Colonic mucosa (tissue), 4 donors: ENCODE measurements at regions not wholly inside any gene's neighbourhood (a gene's known extent, or its start where the extent isn't known, plus 50 kb on each side); places are given as distances from the start of the nearest gene placed in this dataset.
A peak's percentile ranks its signal among the peaks of the same experiment; 100 is the strongest.

ENCODE experiments used
- DNase-seq: peaks from one replicate; pipeline ENCODE4 v3.0.0-alpha.2; 2020
- H3K27ac ChIP-seq: fragments of 200-600 bp; one replicate; pipeline ENCODE4 v1.8.0; 2021
- H3K27me3 ChIP-seq: fragments of 200-600 bp; one replicate; pipeline ENCODE4 v1.8.0; 2021
- H3K36me3 ChIP-seq: fragments of 200-600 bp; one replicate; pipeline ENCODE4 v1.8.0; 2021
- H3K4me1 ChIP-seq: fragments of 200-600 bp; one replicate; pipeline ENCODE4 v1.8.0; 2021; ENCODE audit warnings: mild to moderate bottlenecking
- H3K4me3 ChIP-seq: fragments of 200-600 bp; one replicate; pipeline ENCODE4 v1.8.0; 2021
- H3K9ac ChIP-seq, 2 donors: one replicate each; pipeline ENCODE4 v1.7.0; 2013; ENCODE audit warnings: control low read depth in 2 of 2, low read depth in 2 of 2, low read length in 2 of 2
- H3K9me3 ChIP-seq: fragments of 200-600 bp; one replicate; pipeline ENCODE4 v1.8.0; 2021
- CTCF ChIP-seq: fragments of 200-600 bp; IDR thresholded peaks from one replicate; pipeline ENCODE4 v1.8.0; 2022; ENCODE audit warnings: antibody characterized with exemption, mild to moderate bottlenecking
- intact Hi-C: fragments of 100-400 bp; cut with DNase I; formaldehyde crosslinking; loops from one replicate; pipeline ENCODE4 v1.14.1; 2022
- donor health status: healthy.
- donor health status: DM: no; HTN: no; CAD: no.
- donor health status: DM: no; HTN: no; CAD: no.

- intact Hi-C loops = no loop called here
- Histone ChIP-seq H3K36me3 (no peaks in the 10 kb centered on the region), H3K27me3 (no peaks in the 10 kb centered on the region), H3K27ac (no peak overlapping the region), H3K4me1 (no peaks in the 10 kb centered on the region), H3K4me3 (no peak overlapping the region), H3K9me3 (no peaks in the 10 kb centered on the region), H3K9ac (no peak overlapping the region)
- no peak for TF ChIP-seq CTCF
- DNase-seq = no peak
Measured at GRCh38 chr14:58739674-58740073, 101.9 kb downstream of the DACT1 start.

DNA sequence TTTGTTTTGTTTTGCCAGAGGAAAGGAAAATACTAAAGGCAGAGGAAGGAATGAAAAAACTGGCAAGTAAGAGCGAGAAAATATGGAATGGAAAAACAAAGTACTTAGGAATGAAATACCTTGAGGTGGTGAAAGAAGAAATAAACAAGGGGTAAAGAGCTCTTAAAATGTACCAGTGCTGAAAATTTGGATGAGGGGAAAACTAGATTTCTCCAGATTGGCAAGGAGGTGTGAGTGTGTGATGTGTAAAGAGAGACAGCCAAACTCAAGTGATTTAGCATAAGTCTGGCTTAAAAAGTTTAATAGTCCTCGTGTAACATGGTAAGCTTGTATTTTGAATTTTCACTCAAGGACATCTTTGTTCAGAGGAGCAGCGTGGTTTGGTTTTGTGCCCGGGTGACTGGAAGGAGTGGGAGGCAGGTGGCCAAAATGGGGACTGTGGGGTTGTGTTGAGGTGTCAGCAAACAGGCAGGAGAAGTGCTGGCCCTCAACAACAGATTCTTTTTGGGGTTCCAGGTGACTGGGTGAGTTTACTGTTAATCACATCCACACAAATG lies 102.7 kb downstream of the DACT1 start:
- Histone ChIP-seq H3K4me3 (no peak overlapping the region), H3K9ac (no peak overlapping the region)
- intact Hi-C loops = no loop called here

GRCh38 chr14:58744801-58745394 lies 107.1 kb downstream of the DACT1 start:
- Histone ChIP-seq H3K27ac (no peak overlapping the region), H3K9ac (no peak overlapping the region), H3K36me3 (no peaks in the 10 kb centered on the region), H3K4me1 (no peaks in the 10 kb centered on the region), H3K27me3 (no peaks in the 10 kb centered on the region), H3K4me3 (no peak overlapping the region), H3K9me3 (no peaks in the 10 kb centered on the region)
- DNase-seq = no peak
- no peak for TF ChIP-seq CTCF
- intact Hi-C loops = no loop called here

More for the DNA sequence above, 102.7 kb downstream of the DACT1 start:
- DNase-seq = no peak
- no peak for TF ChIP-seq CTCF
- Histone ChIP-seq H3K36me3 (no peaks in the 10 kb centered on the region), H3K27me3 (no peaks in the 10 kb centered on the region), H3K27ac (no peak overlapping the region), H3K9me3 (no peaks in the 10 kb centered on the region), H3K4me1 (no peaks in the 10 kb centered on the region)

- no peaks in the 10 kb centered on the region for H3K9me3 ChIP-seq
- H3K9ac ChIP-seq = no peak overlapping the region
- no peak overlapping the region for H3K4me3 ChIP-seq
- peak; percentile 34 for DNase-seq
- TF ChIP-seq CTCF = no peak
- H3K4me1 ChIP-seq = peaks cover 8% of the 10 kb centered on the region
- no peak overlapping the region for H3K27ac ChIP-seq
- intact Hi-C loops = no loop called here
- H3K36me3 ChIP-seq = no peaks in the 10 kb centered on the region
- H3K27me3 ChIP-seq = no peaks in the 10 kb centered on the region
Measured at GRCh38 chr14:58746261-58746660, 108.5 kb downstream of the DACT1 start.

DNA sequence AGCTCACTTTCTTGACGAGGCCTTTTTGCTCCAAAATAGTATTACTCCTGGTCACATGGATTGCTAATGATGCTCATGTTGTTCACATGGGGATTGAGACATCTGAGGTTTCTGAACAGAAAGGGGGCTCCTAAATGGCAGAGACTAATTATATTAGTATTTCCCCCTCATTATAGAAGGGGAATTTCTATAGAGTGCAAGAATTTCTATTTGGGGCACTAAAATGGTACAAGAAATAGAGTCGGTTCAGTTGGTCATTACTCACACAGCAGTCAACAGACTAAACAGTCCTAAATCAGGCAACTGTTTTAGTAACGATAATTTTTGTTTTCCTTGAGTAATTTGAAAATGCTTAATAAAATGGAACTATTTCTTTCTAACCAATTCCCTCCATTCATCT lies 108.9 kb downstream of the DACT1 start:
- TF ChIP-seq CTCF = no peak
- DNase-seq = no peak
- Histone ChIP-seq H3K9me3 (no peaks in the 10 kb centered on the region), H3K27ac (no peak overlapping the region), H3K27me3 (no peaks in the 10 kb centered on the region), H3K4me3 (no peak overlapping the region), H3K36me3 (no peaks in the 10 kb centered on the region), H3K4me1 (peaks cover 13% of the 10 kb centered on the region), H3K9ac (no peak overlapping the region)
- intact Hi-C loops = no loop called here
